Keratinocyte (primary cell): ENCODE measurements at regions not wholly inside any gene's neighbourhood (a gene's known extent, or its start where the extent isn't known, plus 50 kb on each side); places are given as distances from the start of the nearest gene placed in this dataset.

Experiments used
- DNase-seq: peaks from one replicate; pipeline ENCODE4 v3.0.0-alpha.2; 2011; ENCODE audit warnings: low read depth, missing footprints, low spot score
- FAIRE-seq: peaks from 2 replicates; lab custom pipeline; 2011; peaks lifted over from hg19 to GRCh38; lab: Jason Lieb, UNC
- H2AFZ ChIP-seq: 2 replicates; pipeline ENCODE4 v1.6.0; 2012; ENCODE audit warnings: low read length, control low read depth, inconsistent platforms; ENCODE audit not compliant: control insufficient read depth
- H3K27ac ChIP-seq: 2 replicates; pipeline ENCODE4 v1.5.1; 2011; ENCODE audit warnings: low read length; ENCODE audit not compliant: control insufficient read depth, insufficient read depth
- H3K27me3 ChIP-seq: 3 replicates; pipeline ENCODE4 v1.6.0; 2011; ENCODE audit warnings: low read length; ENCODE audit not compliant: control insufficient read depth, insufficient read depth; ENCODE audit errors: extremely low read depth
- H3K36me3 ChIP-seq, 2 experiments: 2 replicates in 1 of 2; 3 replicates in 1 of 2; pipeline ENCODE4 v1.5.1; 2011; ENCODE audit warnings: low read length in 2 of 2, mild to moderate bottlenecking in 1 of 2; ENCODE audit not compliant: control insufficient read depth in 2 of 2, insufficient read depth in 2 of 2; ENCODE audit errors: extremely low read depth in 1 of 2
- H3K4me1 ChIP-seq: 3 replicates; pipeline ENCODE4 v1.5.1; 2011; ENCODE audit warnings: low read length; ENCODE audit not compliant: control insufficient read depth, insufficient read depth; ENCODE audit errors: extremely low read depth
- H3K4me2 ChIP-seq: 3 replicates; pipeline ENCODE4 v1.6.0; 2011; ENCODE audit warnings: low read depth, low read length; ENCODE audit not compliant: control insufficient read depth, insufficient read depth; ENCODE audit errors: extremely low read depth
- H3K4me3 ChIP-seq, 3 experiments: fragments of 200-600 bp in 1 of 3; sonication (generic) in 1 of 3; 2 replicates in 2 of 3; 3 replicates in 1 of 3; pipeline ENCODE4 v1.5.1; 2011 to 2016; ENCODE audit warnings: low read length in 3 of 3, mild to moderate bottlenecking in 3 of 3, control low read depth in 2 of 3, inconsistent platforms in 1 of 3, low read depth in 1 of 3, mixed read lengths in 1 of 3, mixed run types in 1 of 3, moderate library complexity in 1 of 3; ENCODE audit not compliant: control insufficient read depth in 2 of 3, insufficient read depth in 2 of 3; ENCODE audit errors: extremely low read depth in 1 of 3
- H3K79me2 ChIP-seq: 2 replicates; pipeline ENCODE4 v1.6.0; 2012; ENCODE audit warnings: low read length; ENCODE audit not compliant: control insufficient read depth, insufficient read depth
- H3K9ac ChIP-seq: 3 replicates; pipeline ENCODE4 v1.6.0; 2011; ENCODE audit warnings: low read length; ENCODE audit not compliant: control insufficient read depth, insufficient read depth; ENCODE audit errors: extremely low read depth
- H3K9me1 ChIP-seq: 3 replicates; pipeline ENCODE4 v1.6.0; 2011; ENCODE audit warnings: low read length; ENCODE audit not compliant: control insufficient read depth, insufficient read depth; ENCODE audit errors: extremely low read depth
- H3K9me3 ChIP-seq: 2 replicates; pipeline ENCODE4 v1.5.1; 2012; ENCODE audit warnings: low read depth, low read length; ENCODE audit not compliant: control insufficient read depth
- H4K20me1 ChIP-seq: 3 replicates; pipeline ENCODE4 v1.6.0; 2011; ENCODE audit warnings: low read length; ENCODE audit not compliant: control insufficient read depth, insufficient read depth; ENCODE audit errors: extremely low read depth
- CTCF ChIP-seq, 3 experiments: IDR thresholded peaks in 1 of 3; conservative IDR thresholded peaks in 1 of 3; optimal IDR thresholded peaks in 1 of 3; 2 replicates in 2 of 3; 3 replicates in 1 of 3; pipeline versions ENCODE3 to v1.5.1; 2011; ENCODE audit warnings: low read length in 3 of 3, mild to moderate bottlenecking in 3 of 3, moderate library complexity in 2 of 3, control low read depth in 1 of 3, inconsistent platforms in 1 of 3; ENCODE audit not compliant: insufficient read depth in 2 of 3; ENCODE audit errors: extremely low read depth in 1 of 3
- EZH2 ChIP-seq: IDR thresholded peaks from one replicate; pipeline ENCODE4 v1.6.1; 2012; ENCODE audit warnings: inconsistent platforms, mild to moderate bottlenecking, low read length, moderate library complexity
- dilution Hi-C: fragments of 300-500 bp; cut with MboI; formaldehyde crosslinking; loops from one replicate; pipeline ENCODE4 v1.7.0; 2020; ENCODE audit warnings: low sequenced_read_pairs; ENCODE audit not compliant: extremely low pct_ligation_motif_present

- Histone ChIP-seq H3K27me3 (peaks cover 10% of the 10 kb centered on the region), H3K9me3 (no peaks in the 10 kb centered on the region), H3K27ac (no peak overlapping the region), H3K4me1 (peaks cover 9% of the 10 kb centered on the region), H3K79me2 (no peaks in the 10 kb centered on the region), H2AFZ (no peak overlapping the region), H3K9ac (no peak overlapping the region), H3K9me1 (no peaks in the 10 kb centered on the region), H3K4me2 (no peak overlapping the region), H4K20me1 (no peaks in the 10 kb centered on the region), H3K36me3 (no peaks in the 10 kb centered on the region), H3K4me3 (no peak overlapping the region)
- dilution Hi-C loops: no loop called here
- no peak for FAIRE-seq
- TF ChIP-seq EZH2 (no peak), CTCF (optimal IDR thresholded peaks at IDR 0.05 in 1 of 3, IDR thresholded peaks at IDR 0.05 in 1 of 3, conservative IDR thresholded peaks at IDR 0.05 in 1 of 3; ENCODE audit: extremely low read depth in 1 of 3, insufficient read depth in 2 of 3, low read length in 3 of 3) (no peak)
- no peak for DNase-seq
Observed at GRCh38 chr12:5201554-5202218, 158.0 kb downstream of the KCNA5 start.

GRCh38 chr12:5203274-5203673 lies 159.6 kb downstream of the KCNA5 start:
- Histone ChIP-seq H3K4me1 (no peaks in the 10 kb centered on the region), H3K27me3 (peaks cover 10% of the 10 kb centered on the region), H3K36me3 (no peaks in the 10 kb centered on the region), H3K4me2 (no peak overlapping the region), H3K9me3 (no peaks in the 10 kb centered on the region), H3K9me1 (no peaks in the 10 kb centered on the region), H3K4me3 (no peak overlapping the region), H4K20me1 (no peaks in the 10 kb centered on the region), H3K9ac (no peak overlapping the region), H3K27ac (no peak overlapping the region), H3K79me2 (no peaks in the 10 kb centered on the region), H2AFZ (no peak overlapping the region)
- DNase-seq (no peak), FAIRE-seq (no peak)
- dilution Hi-C loops: no loop called here
- TF ChIP-seq CTCF (optimal IDR thresholded peaks at IDR 0.05 in 1 of 3, IDR thresholded peaks at IDR 0.05 in 1 of 3, conservative IDR thresholded peaks at IDR 0.05 in 1 of 3; ENCODE audit: extremely low read depth in 1 of 3, insufficient read depth in 2 of 3, low read length in 3 of 3): no peak
- TF ChIP-seq EZH2: no peak
